ENCODE measurements at regions not wholly inside any gene's neighbourhood (a gene's known extent, or its start where the extent isn't known, plus 50 kb on each side); places are given as distances from the start of the nearest gene placed in this dataset.
"Not testable (repeated sequence)": the region's sequence is repeated elsewhere in the genome, so short reads cannot be mapped to it uniquely, and the experiment has no call there.

- not testable (repeated sequence) for DNase-seq
Measured at GRCh38 chr22:19603346-19603745, 79.1 kb upstream of the CLDN5 start.

- DNase-seq = no peak
Measured at GRCh38 chr22:19603767-19604166, 79.6 kb upstream of the CLDN5 start.

- no peak for DNase-seq
Measured at GRCh38 chr22:19604711-19605268, 80.6 kb upstream of the CLDN5 start.

DNA sequence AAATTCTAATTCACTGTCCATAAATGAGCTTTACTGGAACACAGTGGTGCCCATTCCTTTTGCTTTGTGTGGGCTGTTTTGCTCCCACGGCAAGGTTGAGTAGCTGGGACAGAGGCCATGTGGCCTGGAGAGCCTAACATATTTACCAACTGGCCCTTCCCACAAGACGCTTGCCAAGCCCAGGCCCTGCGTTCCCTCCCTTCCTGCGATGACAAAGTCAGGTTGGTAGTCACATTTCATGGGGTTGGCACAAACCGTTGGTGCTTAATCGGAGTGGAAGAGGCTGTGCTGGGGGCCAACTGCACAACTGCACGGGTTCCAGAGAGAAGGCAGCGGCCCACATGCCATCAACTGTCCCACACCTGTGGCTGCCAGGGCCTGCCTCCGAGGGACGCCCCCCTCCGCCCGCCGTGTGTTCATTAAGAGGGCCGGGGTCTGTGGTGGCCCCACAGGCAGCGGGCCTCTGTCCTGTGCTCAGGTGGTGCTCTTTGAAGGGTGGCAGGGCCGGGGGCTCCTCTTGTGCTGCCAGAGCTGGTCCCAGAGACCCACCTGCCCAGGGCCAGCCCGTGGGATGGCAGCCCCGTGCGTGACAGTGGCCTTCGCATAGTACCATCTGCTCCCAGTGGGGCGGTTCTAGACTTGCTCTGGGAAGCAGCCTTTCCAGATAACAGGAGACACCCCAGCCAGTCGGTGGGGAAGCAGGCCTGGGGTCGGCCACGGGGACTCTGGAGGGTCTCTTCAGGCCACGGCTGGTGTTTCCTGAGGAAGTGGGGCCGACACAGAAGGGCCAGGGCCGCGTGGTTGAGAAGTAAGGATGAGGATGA is 81.5 kb upstream of the CLDN5 start:
- no peak for DNase-seq

DNA sequence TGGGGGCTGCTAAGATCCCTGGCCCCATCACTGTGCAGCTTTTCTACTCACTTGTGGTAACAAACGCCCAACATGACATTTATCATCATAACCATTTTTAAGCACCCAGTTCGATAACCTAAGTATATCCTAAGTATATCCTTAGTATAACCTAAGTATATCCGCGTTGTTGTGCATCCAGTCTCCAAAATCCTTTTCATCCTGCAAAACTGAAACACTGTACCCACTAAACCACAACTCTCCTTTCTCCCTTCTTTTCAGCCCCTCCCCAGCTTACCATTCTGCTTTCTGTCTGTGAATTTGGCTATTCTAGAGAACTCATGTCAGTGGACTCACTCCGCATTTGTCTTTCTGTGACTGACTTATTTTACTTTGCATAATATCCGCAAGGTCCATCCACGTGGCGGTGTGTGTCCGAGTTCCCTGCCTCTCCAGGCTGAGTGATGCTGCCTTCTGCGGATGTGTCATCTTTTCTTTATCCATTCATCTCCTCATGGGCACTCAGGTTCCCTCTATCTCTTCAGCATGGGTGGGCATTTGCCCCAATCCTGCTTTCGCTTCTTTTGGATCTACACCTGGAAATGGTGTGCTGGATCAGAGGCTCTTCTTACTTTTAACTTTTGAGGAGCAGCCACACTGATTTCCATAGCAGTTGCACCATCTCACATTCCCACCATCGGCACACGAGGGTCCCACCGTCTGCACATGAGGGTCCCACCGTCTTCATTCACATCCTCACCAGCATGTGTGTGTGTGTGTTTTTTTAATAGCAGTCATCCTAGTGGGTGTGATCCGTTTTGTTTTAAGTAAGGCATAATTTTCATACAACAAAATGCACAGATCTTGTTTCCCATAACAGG is 82.4 kb upstream of the CLDN5 start:
- DNase-seq = no peak

DNA sequence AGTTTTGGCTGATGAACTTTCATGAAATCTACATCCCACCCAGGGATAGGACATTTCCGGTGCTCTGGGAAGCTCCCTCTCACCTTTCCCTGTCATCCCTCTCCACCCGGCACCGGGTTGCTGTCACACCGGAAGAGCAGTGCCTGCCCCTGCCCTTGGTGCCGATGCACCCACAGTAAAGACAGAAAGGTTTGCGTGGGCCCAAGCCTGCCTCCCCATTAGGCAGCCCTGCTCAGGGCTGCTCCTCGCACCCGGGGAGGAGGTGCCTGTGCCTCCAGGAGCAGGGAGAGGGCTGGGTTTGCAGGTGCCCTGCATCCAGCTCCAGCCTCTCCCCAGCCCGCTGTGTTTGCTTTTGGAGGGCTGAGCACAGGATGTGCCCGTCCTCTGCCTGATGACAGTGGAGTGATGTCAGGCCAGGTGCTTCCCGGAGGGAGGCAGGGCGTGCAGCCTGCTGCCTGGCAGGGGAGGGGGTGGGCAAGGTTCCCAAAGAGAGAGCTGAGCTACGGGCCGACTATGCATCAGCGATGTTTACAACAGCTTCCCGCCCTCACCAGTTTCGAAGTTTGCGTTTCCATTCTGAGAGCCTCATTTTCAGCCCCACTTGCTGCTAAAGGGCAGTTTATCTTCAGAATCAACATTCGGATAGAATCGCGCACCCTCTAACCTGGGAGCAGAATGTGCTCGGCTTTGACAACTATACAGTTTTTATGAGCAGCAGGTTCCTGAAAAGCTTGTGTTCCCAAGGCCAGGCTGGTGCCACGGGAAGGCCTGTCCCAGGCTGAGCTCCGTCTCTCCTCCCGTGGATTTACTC is 83.2 kb upstream of the CLDN5 start:
- peak in 1 of 4 experiments; percentile 20 for DNase-seq

DNA sequence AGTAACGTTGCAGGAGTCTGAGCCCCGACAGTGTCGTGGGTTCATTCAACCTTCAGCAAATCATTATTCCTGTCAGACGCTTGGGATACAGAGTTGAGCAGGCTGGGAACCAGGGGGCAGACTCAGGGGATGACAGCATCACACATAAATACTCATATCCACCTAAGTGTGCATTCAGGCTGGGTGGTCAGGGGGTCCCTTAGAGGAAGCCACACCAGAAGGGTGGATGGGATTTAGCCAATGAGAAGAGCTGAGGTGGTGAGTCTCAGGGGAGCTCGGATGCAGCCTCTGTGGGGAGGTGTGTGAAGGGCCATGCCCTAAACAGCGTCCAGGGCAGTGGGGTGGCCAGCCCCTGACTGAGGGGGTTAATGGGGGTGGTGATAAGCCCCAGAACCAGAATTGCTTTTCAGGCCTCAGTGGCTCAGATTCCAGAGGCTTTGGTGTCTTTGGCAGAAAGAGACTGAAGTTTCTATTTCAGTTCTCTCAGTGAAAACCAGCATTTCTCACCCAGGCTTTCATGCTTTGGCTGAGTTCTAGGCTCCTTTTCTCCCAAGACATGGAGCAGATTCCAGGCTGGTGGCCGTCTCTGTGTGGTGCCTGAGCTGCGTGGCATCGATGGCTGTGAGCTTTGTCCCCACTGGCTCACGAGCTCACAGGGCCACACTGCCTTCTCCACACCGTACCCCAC is 83.9 kb upstream of the CLDN5 start:
- no peak for DNase-seq

DNA sequence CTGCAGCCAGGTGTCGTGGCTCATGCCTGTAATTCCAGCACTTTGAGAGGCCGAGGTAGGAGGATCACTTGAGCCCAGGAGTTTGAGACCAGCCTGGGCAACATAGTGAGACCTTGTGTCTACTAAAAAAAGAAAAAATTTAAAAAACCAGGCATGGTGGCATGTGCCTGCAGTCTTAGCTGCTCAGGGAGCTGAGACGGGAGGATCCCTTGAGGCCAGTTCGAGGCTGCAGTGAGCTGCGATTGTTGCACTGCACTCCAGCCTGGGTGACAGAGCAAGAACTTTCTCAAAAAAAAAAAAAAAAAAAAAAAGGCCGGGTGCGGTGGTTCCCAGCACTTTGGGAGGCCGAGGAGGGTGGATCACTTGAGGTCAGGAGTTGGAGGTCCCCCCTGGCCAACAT is 85.5 kb upstream of the CLDN5 start:
- not testable (repeated sequence) for DNase-seq

DNA sequence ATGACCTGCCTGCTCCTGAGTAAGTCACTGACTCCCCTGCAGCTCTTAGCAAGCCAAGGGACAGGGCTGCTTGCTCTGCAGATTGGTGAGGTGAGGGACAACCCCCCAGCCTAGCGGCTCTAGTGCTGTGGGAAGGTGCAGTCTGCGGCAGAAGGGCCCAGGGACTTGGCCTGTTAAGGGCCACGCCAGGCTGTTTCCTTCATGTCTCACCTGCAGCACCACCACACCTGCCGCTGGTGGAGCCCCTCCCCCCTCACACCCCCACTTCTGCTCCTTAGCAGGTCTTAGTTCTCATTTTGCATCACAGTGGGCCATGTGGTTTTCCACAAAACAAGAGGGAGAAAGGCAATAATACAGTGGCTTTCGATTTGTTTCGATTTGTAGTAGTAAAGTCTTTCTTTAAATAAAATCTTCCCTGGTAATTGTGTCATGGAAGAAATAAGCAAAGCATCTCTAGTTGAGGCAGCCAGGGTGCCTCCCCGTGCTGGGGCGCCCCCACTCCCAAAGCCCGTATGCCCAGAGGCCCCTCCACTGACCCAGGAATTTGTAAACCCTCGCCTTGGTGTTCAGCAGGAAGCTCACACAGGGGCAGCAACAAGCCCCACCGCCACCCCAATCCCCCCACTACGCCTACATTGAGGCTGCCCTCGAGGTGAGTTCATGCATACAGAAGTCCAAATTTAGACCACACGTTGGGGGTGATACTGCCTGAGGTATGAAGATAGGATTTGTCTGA is 86.5 kb upstream of the CLDN5 start:
- DNase-seq = no peak

GRCh38 chr22:19611590-19611989 is 87.4 kb upstream of the CLDN5 start:
- DNase-seq = no peak

GRCh38 chr22:19612866-19613572 is 88.8 kb upstream of the CLDN5 start:
- DNase-seq = no peak

DNA sequence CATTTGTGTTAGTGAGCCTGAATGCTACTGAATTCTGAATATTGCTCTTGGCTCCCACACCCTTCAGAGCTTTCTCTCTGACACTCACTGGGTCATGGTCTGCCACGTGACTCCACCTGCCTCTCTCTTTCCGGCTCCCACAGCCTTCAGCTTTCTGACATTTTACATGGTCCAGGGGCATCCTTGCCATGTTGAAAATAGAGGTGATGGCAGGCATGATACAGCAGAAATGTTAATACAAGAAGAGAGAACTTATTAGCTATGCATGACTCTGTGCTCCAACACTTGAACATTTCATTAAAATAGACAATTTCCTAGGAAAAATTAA is 90.3 kb upstream of the CLDN5 start:
- DNase-seq = no peak

DNA sequence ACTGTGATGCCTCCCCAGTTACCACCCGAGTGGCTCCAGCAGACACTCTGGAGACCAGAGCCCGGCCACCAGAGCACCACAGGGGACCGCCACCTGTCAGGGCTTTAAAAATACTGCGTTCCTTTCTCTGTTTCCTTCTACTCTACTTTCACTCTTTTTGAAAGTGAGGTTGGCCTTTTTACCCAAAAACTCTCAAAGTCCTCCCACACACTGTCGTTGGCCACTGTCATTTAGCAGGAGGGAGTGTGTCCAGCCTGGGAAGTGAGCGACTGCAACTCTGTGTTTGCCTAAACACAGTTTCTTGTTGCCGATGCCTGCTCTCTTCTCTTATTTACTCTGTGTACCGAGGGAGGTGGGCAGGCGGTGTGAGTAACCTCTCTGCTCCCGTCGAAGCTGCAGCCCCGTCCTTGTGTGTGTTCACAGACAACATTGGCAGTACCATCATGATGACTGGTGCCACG is 90.8 kb upstream of the CLDN5 start:
- no peak for DNase-seq

- no peak for DNase-seq
Measured at GRCh38 chr22:19615867-19616581, 91.8 kb upstream of the CLDN5 start.

GRCh38 chr22:19619144-19620009 is 94.9 kb upstream of the SEPTIN5 start:
- no peak for DNase-seq

DNA sequence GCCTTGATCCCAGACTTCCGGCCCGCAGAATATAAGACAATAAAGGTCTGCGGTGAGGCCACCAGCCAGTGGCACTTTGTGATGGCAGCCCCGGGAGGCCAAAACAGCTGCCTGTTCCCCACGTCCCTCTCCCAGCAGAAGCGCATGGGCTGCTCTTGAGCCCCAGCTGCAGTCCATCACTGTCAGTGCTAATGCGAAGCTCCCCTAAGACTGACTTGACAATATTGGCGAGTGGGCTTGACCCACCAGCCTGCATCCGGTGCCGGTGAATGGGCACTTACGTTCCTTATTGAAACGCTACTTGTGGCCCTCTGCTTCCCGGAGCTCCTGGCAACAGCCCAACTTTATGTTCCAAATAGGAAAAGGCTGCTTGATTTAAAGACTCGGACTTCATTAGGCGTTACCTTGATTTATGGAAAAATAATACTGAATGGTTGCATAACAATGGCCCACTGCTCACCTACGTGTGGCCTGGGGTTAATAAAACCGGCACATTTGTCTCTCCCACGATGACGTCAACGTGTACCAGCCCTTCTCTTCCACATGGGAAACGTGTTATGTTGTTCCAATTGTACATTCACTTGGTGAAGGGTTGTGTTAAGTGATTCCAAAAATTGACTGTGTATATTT is 93.4 kb upstream of the SEPTIN5 start:
- no peak for DNase-seq

GRCh38 chr22:19621373-19622060 is 92.8 kb upstream of the SEPTIN5 start:
- no peak for DNase-seq

DNA sequence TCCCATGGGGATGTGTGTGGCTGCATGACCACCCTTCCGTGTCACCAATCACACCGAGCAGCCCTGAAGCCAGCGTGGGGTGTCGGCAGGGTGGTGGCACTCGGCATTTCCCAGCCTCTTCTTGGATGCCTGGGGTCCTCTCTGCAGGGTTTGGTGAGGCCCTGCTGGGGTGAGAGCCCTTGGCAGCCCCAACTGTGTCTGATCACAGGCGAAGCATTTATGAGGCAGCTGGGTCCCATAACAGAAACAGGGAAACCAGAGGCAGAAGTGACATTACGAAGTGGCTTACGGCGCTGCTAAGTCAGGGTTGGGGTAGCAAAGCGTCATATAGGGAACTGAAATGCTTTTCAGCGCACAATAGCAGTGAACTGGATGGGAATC is 92.3 kb upstream of the SEPTIN5 start:
- no peak for DNase-seq
